ENCODE measurements at regions not wholly inside any gene's neighbourhood (a gene's known extent, or its start where the extent isn't known, plus 50 kb on each side); places are given as distances from the start of the nearest gene placed in this dataset.
"Not testable (repeated sequence)": the region's sequence is repeated elsewhere in the genome, so short reads cannot be mapped to it uniquely, and the experiment has no call there.

DNA sequence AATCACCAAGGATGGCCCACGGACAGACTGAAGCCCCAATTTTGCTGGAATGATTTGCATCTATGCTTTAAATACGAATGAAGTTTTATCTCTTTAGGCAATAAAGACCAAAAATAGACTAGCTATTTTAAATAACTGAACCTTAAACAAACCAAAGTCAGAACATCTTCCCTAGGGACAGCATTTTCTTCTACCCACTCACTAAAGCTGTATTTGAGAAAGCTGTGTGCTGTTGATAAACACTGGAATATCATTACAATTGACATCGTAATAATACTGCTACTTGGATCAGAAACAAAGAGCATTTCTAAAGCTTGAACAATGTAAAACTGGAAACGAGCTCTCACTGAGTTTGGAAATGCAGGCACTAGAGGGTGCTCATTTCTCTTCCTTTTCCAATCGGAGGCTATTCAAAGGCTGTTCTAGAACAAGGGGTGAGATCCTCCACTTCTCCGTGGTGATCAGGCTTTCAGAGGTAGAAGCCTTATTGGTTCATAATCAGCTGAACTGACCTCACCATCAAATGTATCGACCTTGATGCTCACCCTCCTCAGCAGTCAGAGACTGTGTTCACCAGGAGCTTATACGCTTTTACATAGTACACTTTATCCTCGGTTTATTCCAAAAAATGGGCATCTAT is 225.3 kb upstream of the PRSS1 start:
- DNase-seq = no peak

DNA sequence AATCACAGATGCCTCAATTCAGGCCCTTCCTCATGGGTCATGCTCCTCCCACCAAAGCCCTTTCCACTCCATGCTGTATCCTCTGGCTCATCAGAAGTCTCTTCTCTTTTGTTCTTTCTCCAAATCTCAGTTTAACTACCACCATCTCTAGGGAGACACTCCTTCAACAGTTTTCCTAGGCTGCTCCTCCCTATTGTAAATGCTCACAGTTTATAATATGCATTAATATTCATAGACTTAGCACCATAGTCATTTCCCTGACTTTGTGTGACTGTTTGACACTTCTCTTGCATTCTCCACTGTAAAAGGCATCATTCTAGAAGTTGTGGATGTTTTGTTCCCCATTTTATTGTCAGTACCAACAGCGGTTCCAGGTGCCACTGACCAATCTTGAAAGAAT is 226.5 kb upstream of the PRSS1 start:
- no peak for DNase-seq

DNA sequence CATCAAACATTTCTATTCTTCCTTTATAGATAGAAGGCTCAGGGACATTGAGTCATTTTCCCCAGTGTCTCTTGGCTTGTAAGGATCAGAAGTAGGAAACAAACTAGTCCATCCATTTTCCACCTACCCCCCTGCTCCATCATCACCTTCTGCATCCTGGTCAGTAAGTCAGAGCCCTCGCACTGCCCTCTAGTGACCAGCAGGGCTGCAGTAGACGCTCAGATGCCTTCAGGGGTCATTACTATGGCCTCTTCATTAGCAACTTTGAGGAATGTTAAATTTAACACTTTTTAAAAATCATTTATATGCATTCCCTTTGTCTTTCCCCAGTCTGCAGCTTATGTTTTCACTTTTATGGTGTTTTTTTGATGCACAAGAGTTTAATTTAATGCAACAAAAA is 228.4 kb upstream of the PRSS1 start:
- DNase-seq = not testable (repeated sequence)

DNA sequence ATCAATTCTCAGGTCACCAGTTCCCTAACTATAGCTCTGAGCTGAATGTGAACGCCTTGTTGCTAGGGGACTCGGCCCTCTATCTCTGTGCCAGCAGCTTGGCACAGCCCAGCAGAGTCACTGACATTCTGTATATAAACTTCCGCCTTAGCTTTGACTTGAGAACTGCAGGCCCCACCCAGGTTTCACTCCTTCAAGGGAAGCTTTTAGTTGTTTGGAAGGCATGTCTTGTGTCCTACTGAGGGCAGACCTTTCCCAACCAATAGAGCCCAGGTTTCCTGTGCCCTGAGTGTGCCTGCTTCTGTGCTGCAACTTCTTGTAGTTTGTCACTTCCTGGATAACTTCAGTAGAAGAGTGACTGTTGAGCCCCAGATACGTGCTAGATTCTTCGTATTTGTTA is 228.8 kb upstream of the PRSS1 start:
- DNase-seq = not testable (repeated sequence)

DNA sequence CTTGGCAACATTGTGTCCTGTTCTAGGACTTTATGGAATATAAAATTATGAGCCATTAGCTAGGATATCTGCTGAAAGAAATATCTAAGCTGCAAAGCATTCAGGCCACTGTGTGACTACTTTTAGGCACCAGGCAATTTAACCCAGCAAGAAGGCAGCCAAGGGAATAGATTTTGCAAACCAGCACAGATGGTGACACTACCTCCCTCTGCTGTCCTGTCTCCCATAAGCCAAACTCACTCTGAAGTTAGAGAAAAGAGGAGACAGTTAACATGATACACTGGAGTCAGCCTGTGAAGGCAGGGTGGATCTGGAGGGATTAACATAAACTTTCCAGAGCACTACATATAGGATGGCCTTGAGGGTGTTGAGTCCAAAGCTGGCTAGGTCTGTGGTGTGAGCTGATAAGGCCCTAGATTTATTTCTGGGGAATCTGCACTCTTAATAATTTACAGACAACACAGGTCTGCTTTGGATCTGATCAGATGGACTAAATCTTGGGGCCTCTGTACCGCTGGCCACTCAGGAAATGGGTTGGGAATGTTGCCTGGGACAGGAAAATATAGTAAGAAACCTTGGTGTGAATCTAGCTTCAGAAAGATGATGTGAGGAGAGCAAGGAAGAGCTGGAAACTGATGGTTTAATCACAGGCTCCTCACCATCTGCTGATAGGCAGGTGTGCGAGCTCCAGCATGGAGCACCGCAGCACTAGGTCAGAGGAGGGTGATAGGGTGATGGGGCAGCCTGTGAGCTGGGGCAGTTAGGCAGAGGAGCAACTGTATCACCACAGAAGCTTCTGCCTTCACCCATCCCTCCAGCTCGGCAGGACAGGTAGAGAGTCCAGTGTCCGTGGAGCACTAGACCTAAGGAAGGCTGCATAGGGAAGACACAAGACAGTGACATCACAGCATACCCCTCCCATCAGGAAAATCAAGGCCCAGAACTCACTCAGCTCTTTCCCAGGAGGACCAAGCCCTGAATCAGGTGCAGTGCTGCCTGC is 229.9 kb upstream of the PRSS1 start:
- no peak for DNase-seq

DNA sequence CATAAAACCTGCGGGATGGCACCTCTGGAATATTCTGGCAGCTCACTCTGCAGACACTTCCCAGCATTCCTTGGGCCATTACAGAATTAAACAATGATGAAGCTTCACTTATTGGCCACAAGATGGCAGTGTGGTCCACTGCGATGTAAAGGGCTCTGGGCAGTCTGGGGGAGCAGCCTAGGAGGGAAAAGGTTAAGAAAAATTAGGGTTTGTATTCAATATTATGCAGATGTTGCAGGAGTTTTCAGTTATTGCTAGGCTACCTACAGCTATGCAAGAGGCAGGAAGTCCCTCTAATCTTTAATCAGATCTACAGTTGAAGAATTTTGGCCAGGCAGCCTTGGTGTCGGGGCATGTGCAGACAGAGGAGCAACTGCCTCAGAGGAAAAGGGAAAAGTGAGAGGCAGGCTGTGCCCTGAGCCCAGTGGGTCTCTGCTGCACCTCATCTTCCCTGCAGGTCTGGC is 233.2 kb upstream of the PRSS1 start:
- DNase-seq = peak in 1 of 2 donors; percentile 19

DNA sequence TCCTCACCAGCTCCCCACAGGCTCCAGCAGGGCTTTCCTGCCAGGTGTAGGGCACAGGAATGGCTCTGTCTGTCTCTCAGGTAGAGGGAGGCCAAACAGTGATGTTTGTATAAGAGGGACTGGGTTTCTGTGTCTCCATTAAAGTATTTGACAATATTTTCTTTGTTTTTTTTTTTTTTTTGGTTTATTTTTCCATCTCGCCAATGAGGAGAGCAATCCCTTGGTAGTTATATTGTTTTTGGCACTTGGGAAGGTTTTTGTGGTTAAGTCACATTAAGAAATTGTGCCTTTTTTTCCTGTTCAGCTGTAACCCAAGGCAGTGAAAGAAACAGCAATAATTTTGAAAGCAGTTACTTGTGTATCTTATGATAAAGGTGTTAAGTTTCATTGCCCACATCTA is 234.6 kb upstream of the PRSS1 start:
- not testable (repeated sequence) for DNase-seq

DNA sequence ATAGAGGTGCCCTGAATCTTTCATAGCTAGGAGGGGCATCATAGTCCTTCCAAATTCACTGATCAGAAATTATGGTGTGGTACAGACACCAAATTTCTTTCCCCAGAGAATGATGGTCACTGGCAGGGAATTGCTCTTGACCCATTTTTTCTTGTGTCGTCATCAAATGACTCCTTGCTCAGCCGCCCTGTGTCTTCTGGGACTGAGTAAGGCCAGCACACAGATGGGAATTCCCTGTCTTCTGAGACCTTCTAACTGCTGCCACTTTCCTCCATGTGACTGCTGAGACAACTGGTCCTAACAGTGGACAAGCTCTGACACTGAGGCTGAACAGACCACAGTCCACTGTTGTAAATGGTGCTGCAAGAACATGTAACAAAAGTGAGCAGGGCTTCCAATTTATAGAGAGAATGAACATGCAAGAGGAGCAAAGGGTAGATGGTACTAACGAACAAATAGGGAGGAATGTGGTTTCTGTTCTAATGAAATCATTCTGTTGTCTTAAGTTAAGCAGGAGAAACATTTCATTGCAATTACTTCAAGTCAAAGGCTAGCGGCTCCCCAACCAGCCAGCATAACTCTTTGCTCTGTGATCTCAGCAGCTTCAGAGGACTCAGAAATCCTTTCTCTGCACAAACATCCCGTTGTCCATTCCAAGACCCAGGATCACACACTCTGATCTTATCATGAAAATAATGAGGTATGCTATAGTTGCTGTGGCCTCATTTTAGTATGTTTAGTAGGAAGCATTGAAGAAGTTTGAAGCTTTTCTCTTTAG is 235.9 kb upstream of the PRSS1 start:
- DNase-seq = no peak

DNA sequence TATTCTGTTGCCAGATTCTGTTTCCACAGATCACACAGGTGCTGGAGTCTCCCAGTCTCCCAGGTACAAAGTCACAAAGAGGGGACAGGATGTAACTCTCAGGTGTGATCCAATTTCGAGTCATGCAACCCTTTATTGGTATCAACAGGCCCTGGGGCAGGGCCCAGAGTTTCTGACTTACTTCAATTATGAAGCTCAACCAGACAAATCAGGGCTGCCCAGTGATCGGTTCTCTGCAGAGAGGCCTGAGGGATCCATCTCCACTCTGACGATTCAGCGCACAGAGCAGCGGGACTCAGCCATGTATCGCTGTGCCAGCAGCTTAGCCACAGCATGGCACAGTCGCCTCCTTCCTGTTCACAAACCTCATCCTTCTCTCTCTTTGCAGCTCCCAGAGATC is 237.5 kb upstream of the PRSS1 start:
- no peak for DNase-seq

DNA sequence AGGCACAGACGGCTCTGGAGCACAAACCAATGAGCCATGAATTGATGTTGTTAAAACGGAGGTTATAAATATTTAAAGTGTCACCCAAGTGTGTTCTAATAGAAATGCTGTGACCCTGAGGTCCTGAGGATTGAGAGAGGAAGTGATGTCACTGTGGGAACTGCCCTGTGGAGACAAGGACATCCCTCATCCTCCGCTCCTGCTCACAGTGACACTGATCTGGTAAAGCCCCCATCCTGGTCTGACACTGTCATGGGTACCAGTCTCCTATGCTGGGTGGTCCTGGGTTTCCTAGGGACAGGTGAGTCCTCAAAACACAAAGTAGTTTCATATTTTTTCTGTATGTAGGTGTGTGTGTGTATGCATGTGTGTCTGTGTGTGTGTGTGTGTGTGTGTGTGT is 237.9 kb upstream of the PRSS1 start:
- no peak for DNase-seq

DNA sequence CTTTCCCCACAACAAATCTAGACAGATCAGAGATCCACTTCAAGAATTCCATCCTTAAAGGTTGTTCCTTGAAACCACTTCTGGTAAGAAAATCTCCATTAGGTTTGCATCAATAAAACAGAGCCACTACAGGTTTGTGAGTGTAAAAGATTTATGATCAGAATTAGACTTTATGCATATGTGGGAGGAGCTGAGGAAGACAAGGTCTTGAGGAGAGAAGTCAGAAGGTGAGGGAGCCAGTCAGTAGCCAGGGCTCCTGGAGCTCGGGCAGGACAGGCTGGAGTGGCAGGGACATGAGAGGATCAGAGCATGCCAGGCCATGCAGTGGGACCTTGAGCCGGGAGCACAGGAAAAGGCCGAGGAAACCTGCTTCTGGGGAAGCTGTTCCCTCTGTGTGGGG is 240.0 kb upstream of the PRSS1 start:
- not testable (repeated sequence) for DNase-seq

DNA sequence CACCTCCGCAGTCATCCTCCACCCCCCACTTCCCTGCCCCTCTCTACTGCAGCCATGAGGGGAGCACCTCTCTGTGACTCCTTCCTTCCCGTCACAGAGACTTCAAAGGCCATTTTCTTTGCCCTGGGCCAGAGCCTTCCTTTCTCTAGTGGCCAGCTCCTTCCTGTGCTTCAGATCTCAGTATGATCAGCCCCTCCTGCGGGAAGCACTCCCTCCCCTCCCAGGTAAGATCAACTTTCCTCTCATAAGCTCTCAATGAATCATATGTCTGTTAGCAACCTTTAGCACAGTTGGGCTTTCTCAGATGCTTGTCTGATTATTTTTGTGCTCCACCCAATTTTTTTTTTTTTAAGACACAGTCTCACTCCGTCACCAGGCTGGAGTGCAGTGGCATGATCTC is 241.0 kb upstream of the PRSS1 start:
- DNase-seq = peak in 1 of 2 donors; percentile 6

DNA sequence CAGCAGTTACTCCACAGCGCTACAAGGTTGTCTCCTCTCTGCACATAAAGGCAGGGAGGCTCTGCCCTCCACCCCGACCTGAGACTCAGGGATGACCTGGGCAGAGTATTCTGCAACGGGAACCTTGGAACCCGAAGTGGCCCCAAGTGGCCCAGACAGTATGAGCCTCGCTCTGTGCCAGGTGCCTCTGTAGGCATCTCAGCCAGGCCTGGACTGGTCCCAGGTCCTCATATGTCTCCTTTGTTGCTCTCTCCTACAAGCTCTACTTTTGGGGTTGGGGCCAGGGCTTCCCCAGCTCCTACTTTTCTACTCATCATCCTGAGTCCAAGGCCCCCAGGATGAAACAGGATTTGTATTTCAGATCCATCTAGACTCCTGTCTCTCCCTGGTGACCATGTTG is 241.5 kb upstream of the PRSS1 start:
- no peak for DNase-seq

DNA sequence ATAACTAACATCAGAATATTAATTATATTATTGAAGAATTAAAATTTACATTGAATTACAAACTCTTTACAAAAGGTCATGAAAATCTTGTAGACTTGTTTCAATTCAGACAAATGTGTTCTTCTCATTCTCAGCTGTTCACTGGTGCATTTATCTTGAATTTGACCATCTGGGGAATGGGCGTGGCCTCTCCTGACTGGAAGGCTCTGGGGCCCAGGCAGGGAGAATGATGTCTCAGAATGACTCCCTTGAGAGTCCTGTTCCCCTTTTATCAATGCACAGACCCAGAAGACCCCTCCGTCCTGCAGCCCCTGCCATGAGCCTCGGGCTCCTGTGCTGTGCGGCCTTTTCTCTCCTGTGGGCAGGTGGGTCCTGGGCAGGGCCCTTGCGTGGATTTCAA is 242.2 kb upstream of the PRSS1 start:
- DNase-seq = not testable (repeated sequence)

DNA sequence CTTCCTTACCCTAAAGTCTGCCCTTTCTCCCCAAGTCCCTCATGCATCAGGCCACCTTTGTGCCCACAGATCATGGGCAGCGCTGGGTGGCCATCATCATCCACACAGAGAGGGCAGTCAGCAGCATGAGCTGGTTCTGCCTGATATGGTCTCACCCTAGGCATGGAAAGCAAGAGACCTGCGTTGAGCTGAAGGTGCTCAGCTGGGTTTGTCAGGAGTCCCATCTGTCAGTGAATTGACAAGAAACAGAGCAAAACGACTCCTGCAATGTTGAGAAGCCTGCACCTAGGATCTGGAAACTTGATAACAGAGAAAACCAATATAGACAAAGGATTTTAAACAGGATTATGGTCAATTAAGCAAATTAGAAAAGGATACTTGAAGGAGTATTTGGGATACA is 242.7 kb upstream of the PRSS1 start:
- DNase-seq = no peak

DNA sequence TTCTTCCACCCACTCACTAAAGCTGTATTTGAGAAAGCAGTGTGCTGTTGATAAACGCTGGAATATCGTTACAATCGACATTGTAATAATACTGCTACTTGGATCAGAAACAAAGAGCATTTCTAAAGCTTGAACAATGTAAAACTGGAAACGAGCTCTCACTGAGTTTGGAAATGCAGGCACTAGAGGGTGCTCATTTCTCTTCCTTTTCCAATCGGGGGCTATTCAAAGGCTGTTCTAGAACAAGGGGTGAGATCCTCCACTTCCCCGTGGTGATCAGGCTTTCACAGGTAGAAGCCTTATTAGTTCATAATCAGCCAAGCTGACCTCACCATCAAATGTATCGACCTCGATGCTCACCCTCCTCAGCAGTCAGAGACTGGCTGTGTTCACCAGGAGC is 245.3 kb upstream of the PRSS1 start:
- not testable (repeated sequence) for DNase-seq

DNA sequence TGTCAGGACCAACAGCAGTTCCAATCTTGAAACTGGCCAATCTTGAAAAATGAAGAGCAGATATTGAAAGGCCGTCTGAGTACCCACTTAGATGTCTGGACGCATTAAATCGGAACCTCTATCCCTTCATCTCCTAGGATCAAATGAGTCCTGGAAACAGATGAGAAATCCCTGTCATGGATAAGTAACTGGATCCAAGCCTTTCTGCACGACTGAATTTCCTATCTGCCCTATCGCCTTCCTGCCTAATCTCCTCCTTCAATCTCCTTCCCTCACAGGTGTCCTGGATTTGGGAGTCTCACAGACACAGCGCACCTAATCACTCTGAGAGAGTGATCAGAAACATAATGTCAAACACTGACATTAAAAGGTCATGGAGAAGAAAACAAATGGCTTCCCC is 245.2 kb upstream of the PRSS58 start:
- DNase-seq = no peak

DNA sequence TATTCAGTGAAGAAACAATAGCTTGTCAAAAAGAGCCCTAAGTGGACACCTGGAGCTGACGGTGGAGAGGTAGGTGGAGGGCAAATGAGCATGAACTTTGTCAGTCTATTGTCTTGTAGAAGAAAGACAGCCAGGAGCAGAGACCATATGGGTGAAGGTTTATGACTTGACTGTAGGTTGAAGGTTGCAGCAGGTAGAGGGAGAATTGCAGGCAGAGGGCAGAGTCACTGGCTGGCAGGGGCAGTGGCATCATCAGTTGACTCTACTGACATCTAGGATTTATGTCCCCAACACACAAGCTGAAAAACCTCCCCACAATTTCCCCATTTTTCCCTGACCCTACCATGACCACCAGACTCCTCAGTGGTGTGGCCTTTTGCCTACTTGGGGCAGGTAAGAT is 243.6 kb upstream of the PRSS58 start:
- DNase-seq = no peak

DNA sequence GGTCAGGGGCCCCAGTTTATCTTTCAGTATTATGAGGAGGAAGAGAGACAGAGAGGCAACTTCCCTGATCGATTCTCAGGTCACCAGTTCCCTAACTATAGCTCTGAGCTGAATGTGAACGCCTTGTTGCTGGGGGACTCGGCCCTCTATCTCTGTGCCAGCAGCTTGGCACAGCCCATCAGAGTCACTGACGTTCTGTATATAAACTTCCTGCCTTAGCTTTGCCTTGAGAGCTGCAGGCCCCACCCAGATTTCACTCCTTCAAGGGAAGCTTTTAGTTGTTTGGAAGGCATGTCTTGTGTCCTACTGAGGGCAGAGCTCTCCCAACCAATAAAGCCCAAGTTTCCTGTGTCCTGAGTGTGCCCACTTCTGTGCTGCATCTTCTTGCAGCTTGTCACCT is 242.5 kb upstream of the PRSS58 start:
- DNase-seq = peak in 1 of 2 donors; percentile 12

DNA sequence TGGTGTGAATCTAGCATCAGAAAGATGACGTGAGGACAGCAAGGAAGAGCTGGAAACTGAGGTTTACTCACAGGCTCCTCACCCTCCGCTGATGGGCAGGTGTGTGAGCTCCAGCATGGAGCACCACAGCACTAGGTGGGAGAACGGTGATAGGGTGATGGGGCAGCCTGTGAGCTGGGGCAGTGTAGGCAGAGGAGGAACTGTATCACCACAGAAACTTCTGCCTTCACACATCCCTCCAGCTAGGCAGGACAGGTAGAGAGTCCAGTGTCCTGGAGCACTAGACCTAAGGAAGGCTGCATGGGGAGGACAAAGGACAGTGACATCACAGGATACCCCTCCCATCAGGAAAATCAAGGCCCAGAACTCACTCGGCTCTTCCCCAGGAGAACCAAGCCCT is 241.8 kb upstream of the PRSS58 start:
- no peak for DNase-seq

DNA sequence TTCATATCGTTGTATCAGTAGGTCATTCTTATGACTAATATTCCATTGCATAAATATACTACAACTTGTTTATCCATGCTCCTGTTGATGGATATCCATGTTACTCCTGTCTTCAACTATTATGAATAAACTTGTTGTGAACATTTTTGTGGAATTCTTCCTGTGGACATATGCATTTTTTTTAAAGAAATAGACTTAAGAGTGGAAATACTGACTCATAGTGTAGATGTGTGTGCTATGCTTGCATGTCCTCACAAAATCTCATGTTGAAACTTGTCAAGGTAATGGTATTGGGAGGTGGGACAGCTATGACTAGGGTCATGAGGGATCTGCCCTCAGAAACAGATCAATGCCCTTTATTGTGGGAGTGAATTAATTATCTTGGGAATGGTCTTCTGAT is 240.5 kb upstream of the PRSS58 start:
- no peak for DNase-seq

DNA sequence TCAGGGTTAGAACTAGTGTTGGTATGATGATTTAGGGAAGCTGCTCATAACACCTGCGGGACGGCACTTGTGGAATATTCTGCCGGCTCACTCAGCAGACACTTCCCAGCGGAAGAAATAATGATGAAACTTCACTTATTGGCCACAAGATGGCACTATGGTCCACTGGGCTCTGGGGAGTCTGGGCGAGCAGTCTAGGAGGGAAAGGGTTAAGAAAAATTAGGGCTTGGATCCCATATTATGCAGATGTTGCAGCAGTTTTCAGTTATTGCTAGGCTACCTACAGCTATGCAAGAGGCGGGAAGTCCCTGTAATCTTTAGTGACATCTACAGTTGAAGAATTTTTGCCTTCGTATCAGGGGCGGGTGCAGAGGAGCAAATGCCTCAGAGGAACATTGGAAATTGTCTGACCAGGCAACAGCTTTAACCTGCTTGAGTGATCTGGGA is 238.7 kb upstream of the PRSS58 start:
- DNase-seq = no peak

DNA sequence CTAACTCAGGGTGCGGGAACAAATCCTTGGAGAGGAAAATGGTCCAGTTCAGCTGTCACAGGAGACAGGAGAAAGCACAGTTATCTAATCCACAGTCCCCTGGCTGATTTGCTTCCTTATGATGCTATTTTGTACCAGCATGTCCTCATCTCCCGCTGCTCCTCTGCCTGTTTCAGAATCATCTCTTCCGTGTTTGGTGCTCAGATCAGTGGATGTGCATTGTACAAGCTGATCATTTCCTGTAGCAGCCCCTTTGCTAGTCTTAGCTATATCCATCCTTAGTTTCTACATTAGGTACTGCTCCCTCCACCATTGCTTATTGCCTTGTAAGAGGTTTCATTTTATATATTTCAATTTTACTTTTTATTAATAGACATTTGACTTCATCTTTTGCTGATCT is 238.0 kb upstream of the PRSS58 start:
- not testable (repeated sequence) for DNase-seq
